ENCODE measurements at regions not wholly inside any gene's neighbourhood (a gene's known extent, or its start where the extent isn't known, plus 50 kb on each side); places are given as distances from the start of the nearest gene placed in this dataset.

DNA sequence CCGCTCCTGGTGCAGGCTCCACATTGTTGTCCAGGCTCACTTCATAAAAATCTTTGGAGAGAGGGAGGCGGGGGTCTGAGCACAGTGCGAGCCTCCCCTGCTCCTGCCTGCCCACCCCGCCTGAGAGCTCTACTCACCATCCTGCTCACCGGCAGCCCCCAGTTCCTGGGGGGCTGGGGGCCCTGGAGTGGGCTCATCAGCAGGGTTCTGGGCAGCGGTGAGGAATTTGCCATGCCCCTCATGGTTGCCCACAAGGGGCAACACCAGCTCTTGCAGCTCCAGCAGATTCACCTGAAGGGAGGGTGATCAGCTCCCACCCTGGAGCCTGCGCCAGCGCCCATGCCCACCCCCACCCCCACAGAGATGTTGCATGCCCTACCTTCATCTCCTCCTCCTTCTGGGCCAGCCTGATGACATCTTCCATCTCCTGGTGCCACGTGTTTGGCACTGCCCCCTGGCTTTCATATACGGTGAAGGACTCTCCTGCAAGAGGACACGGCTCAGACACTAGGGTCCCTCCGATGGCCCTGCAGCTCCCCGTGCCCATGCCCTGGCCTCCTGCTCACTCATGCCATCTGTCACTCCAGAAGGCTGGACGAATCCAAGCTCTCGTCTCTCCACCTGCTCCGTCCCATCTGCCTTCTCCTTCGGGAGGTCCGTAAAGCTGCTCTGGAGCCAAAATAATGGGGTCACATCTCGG, 162.1 kb downstream of the TBC1D2B start:
- no peak for TF ChIP-seq SIN3A (IDR thresholded peaks at IDR 0.05; ENCODE audit: borderline replicate concordance, insufficient read depth, low read length)
- no peak for TF ChIP-seq REST (IDR thresholded peaks at IDR 0.05; ENCODE audit: insufficient read depth in 1 of 2, low read depth in 2 of 2, low read length in 2 of 2)
- TF ChIP-seq FOXP2 (optimal IDR thresholded peaks at IDR 0.05; ENCODE audit: borderline replicate concordance, extremely low read depth, extremely low read length, insufficient read depth), result no peak
- TF ChIP-seq TAF1 (IDR thresholded peaks at IDR 0.05; ENCODE audit: borderline replicate concordance, insufficient read depth, low read length), result no peak
- TF ChIP-seq POLR2AphosphoS5 (IDR thresholded peaks at IDR 0.05; ENCODE audit: low read depth, low read length), result no peak

DNA sequence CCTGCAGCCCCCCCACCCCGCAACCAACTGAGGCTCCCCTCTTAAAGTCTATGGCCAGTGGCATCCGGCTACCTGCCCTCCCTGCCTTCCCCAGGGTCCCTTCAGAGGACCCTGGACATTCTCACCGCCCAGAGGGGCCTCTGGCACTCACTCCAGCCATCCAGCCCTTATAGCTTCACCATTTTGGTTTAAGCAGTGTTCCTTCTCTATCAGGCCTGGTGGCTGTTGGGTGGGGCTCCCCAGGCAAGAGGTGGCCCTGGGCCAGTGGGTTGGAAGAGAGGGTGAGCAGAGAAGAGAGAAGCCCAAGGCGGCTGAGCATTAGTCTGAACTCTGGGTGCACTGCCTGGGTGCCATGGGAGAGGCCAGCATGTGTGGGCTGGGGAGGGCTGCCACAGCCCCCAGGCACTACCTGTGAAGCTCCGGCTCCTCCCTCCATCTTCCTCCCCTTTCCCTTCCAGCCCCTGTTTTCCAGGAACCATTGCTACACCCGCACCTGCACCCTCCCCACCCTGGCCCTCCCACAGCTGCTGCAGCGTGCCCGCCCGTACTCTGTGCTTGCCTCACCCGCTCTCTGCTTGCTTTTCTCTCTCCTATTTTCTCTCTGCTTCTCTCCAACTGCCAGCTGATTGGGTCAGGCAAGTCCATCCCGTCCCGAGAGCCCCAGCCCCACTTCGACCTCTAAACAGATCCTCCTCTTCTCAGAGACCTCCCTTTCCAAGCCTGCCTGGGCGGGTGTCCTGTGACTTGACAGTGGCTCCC, 168.2 kb downstream of the TBC1D2B start:
- TF ChIP-seq FOXP2 (optimal IDR thresholded peaks at IDR 0.05; ENCODE audit: borderline replicate concordance, extremely low read depth, extremely low read length, insufficient read depth), result no peak
- no peak for TF ChIP-seq POLR2AphosphoS5 (IDR thresholded peaks at IDR 0.05; ENCODE audit: low read depth, low read length)
- no peak for TF ChIP-seq SIN3A (IDR thresholded peaks at IDR 0.05; ENCODE audit: borderline replicate concordance, insufficient read depth, low read length)
- TF ChIP-seq REST (IDR thresholded peaks at IDR 0.05; ENCODE audit: insufficient read depth in 1 of 2, low read depth in 2 of 2, low read length in 2 of 2), result no peak
- TF ChIP-seq TAF1 (IDR thresholded peaks at IDR 0.05; ENCODE audit: borderline replicate concordance, insufficient read depth, low read length), result no peak

GRCh38 chr15:77907824-77908751, 169.4 kb downstream of the TBC1D2B start:
- TF ChIP-seq REST (IDR thresholded peaks at IDR 0.05; ENCODE audit: insufficient read depth in 1 of 2, low read depth in 2 of 2, low read length in 2 of 2) (no peak), SIN3A (IDR thresholded peaks at IDR 0.05; ENCODE audit: borderline replicate concordance, insufficient read depth, low read length) (no peak), FOXP2 (optimal IDR thresholded peaks at IDR 0.05; ENCODE audit: borderline replicate concordance, extremely low read depth, extremely low read length, insufficient read depth) (no peak), POLR2AphosphoS5 (IDR thresholded peaks at IDR 0.05; ENCODE audit: low read depth, low read length) (no peak), TAF1 (IDR thresholded peaks at IDR 0.05; ENCODE audit: borderline replicate concordance, insufficient read depth, low read length) (no peak)

GRCh38 chr15:77905301-77905920, 172.1 kb downstream of the TBC1D2B start:
- TF ChIP-seq REST (IDR thresholded peaks at IDR 0.05; ENCODE audit: insufficient read depth in 1 of 2, low read depth in 2 of 2, low read length in 2 of 2), result no peak
- TF ChIP-seq POLR2AphosphoS5 (IDR thresholded peaks at IDR 0.05; ENCODE audit: low read depth, low read length), result no peak
- no peak for TF ChIP-seq TAF1 (IDR thresholded peaks at IDR 0.05; ENCODE audit: borderline replicate concordance, insufficient read depth, low read length)
- no peak for TF ChIP-seq FOXP2 (optimal IDR thresholded peaks at IDR 0.05; ENCODE audit: borderline replicate concordance, extremely low read depth, extremely low read length, insufficient read depth)
- no peak for TF ChIP-seq SIN3A (IDR thresholded peaks at IDR 0.05; ENCODE audit: borderline replicate concordance, insufficient read depth, low read length)

Measured in PFSK-1 (cell line).